Activated CD4-positive, alpha-beta T cell treated with anti-CD3 and anti-CD28 coated beads, Interleukin-2, Interleukin-4, amounts not matched to agents 100 ng/mL and 50 ng/mL, durations not matched to agents 16 hours and 8 hours (primary cell): ENCODE measurements at regions not wholly inside any gene's neighbourhood (a gene's known extent, or its start where the extent isn't known, plus 50 kb on each side); places are given as distances from the start of the nearest gene placed in this dataset.

Experiments
- DNase-seq: peaks from one replicate; pipeline ENCODE4 v3.0.0-alpha.2; 2020; ENCODE audit warnings: low spot score

DNA sequence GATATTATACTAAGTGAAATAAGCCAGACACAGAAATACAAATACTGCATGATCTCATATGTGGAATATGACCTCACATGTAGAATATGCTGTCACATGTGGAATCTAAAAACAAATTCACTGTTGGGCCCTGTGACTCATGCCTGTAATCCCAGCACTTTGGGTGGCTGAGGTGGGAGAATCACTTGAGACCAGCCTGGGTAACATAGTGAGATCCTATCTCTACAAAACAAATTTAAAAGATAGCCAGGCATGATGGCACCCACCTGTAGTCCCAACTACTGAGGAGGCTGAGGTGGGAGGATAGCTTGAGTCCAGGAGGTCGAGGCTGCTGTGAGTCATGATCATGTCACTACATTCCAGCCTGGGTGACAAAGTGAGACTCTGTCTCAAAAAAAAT is 160.3 kb downstream of the PTEN start:
- no peak for DNase-seq

DNA sequence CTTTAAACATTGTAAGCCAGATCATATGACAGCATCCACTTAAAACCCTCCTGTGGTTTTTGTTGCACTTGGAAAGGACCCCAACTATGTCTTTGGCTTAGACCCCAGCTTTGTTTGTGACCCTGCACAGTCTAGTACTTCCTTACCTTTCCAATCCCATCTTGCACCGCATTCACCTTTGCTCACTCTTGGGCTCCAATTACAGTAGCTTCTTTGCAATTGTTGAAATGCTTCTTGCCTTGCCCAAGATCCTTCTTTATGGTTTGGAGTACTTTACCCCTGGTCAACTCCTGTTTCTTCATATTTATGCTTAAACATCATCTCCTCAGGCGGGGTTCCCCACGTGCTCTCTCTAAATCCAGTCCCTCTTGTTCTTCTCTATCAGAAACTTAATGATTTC is 162.6 kb downstream of the PTEN start:
- DNase-seq, result no peak

DNA sequence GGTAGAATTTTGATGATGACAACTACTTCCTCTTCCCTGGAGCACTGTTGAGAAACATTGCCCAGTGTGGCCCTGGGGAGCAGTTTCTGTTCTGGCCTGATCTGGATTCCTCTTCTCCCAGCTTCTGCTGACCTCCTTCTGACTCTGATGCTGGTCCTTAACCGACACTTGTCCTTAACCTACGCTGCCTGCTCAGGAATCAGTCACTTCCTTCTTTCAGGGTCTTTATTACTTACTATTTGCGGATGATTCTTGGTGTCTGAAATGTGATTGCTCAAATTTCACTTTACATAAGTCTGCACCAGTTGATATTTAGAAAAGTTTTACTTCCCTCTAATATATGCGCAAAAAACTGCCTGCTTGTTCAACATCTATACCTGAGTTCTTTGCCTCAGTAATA is 164.1 kb downstream of the PTEN start:
- no peak for DNase-seq

DNA sequence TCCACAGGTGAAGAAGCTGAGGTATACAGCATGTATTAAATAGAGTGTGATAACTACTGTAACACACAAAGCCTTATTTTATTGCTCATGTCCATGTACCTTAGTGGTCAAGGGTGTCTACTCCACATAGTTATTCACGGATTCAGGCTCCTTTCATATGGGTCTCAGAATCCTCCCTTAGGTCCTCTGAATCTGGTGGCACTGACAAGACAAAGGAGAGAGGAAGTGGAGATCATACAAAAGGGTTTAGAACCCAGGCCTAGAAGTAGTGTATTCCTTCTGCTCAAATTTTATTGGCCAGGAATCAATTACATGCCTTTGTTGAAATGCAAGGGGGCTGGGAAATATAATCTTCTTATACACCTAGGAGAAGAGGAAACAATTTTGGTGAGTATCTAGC is 164.6 kb downstream of the PTEN start:
- DNase-seq, result no peak

DNA sequence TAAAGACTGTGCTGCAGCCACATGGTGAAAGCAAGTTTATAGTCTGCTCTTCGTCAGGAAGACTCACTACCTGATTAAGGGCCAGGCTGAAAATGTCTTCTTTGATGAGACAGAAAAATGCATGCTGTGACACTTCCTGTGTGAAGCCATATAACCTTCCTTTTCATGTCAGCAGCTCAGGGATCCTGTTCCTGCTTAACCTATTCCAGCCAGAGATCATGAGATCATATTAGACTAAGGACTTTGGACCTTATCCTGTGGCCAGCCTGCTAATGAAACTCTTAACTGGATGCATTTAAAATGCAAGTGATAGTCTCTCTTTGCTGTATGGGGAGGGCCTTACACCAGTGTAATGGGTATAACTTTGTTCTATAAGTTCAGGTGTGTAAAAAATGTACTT is 165.2 kb downstream of the PTEN start:
- DNase-seq, result no peak

DNA sequence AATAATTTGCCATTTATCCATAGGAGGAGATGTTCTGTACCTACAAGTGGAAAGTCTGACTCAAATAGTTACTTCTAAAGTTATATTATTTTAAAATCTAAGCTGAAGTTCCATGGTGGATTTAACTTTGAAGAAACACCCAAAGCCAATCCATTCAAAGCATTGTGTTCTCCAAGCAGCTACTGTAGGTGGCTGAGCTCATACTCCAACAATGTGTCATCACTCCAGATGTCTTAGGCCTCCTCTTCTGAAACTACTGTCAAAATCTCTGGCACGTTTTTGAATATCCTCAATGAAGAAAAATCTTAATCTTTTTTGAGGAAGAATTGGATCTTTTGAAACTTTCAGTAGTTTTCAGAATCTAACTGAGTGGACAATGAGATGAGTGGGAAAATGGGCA is 169.1 kb downstream of the PTEN start:
- DNase-seq, result no peak

DNA sequence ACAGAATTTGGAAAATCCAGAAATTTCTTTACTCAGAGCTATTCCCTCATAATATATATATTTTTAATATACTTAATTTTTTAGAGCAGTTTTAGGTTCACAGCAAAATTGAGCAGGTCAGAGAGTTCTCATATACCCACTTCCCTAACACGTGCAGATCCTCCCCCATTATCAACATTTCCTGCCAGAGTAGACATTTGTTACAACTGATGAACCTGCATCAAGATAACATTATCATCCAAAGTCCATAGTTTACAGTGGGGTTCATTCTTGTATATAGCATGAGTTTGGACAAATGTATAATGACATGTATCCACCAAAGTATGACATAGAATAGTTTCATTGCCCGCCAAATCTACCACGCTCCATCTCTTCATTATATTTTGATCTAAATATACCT is 170.0 kb downstream of the PTEN start:
- no peak for DNase-seq

DNA sequence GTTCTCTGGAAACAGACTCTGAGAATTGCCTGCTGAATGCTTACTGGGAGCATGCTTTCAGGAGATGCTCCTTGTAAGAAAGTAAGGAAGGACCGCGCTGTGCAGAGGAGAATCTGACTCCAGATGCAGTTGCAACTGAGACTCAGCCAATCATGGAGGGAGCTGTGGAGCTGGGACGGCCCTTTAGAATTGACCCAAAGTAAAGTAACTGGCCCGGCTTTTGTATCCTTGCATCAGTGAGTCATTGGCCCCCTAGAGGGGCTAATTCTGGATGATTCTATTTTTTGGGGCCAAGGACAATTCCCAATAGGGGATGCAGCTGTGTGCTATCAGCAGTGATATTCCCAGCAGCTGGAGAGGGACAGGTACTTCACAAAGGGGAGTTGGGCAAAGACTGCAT is 170.4 kb downstream of the PTEN start:
- no peak for DNase-seq

DNA sequence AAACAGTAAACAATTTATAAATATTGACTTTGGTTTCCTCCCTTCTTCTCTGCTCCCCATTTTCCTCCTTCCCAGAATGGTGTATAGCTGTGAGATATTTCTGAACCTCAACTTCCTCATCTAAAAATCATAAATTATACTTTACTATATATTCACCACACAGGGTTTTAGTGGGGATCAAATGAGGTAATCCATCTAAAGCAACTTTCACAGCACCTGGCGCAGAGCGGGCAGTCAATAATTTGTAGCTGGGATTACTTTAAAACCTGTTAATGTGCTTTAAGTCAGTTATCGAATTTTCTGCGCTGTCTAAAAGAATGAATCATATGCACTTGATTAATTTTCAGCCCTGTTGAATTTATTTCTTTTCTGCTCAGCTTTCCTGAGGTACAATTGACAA is 172.7 kb downstream of the PTEN start:
- DNase-seq, result no peak

DNA sequence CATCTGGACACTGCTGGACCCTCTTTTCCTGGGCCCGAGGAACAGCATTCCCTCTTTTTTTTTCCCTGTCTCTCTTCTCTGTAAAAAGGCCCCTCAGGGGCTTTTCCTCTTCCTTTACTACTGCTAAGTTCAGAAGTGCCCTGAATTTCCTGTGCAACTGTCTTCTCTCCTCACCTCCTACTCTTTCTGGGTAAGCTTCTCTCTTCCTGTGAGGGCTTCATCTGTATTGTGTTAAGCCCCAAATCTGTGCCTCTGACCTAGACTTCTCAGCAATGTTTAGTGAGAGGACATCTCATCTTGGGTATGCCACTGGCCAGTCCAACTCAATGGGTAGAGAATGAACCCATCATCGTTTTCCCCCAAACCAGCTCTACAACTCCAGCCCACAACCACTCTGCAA is 174.2 kb downstream of the PTEN start:
- DNase-seq, result no peak

DNA sequence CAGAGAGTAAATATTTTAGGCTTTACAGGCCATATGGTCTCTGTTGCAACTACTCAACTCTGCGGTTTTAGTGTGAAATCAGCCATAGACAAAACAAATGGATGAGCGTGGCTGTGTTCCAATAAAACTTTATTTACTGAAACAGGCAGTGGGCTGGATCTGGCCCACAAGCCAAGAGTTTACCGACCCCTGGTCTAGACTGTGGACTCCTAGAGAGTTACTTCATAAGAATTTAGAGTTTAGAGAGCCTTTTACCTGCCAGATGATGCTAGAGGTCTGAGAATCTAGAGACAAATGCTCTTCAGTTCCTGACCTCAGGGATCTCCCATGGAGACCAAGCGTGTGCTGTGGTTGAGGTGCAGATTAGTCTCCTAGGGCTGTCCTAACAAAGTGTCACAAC is 174.8 kb downstream of the PTEN start:
- DNase-seq, result no peak

DNA sequence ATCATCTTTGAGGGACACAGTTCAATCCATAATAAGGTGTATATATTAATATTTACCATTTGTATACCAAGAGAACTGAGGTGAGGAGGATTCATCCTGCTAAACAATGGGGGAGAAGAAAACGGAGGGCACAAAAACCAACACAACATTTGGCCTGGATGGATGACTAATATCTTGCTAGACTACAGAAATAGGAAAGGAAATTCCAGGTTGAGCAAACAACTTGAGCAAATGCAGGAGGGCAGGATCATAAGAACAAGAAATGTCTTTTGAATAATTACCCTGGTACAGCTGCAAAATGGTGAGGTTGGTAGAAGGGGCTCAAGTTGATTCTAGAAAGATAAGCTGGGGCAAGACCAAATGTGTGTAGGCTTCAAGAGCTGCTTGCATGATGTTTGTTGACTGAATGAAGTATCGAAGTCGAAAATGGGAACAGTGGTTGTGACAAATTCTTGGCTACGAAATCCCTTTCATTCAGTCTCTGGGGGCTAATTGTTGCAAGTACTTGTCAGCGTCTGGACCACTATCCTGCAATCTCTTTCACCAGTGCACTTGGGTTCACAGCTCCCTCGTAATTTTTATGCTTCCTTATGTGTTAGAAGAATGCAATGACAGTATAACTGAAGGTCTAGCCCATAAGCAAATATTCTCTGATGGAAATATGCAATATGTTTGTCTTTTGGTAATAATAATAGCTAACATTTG is 176.2 kb downstream of the PTEN start:
- no peak for DNase-seq

DNA sequence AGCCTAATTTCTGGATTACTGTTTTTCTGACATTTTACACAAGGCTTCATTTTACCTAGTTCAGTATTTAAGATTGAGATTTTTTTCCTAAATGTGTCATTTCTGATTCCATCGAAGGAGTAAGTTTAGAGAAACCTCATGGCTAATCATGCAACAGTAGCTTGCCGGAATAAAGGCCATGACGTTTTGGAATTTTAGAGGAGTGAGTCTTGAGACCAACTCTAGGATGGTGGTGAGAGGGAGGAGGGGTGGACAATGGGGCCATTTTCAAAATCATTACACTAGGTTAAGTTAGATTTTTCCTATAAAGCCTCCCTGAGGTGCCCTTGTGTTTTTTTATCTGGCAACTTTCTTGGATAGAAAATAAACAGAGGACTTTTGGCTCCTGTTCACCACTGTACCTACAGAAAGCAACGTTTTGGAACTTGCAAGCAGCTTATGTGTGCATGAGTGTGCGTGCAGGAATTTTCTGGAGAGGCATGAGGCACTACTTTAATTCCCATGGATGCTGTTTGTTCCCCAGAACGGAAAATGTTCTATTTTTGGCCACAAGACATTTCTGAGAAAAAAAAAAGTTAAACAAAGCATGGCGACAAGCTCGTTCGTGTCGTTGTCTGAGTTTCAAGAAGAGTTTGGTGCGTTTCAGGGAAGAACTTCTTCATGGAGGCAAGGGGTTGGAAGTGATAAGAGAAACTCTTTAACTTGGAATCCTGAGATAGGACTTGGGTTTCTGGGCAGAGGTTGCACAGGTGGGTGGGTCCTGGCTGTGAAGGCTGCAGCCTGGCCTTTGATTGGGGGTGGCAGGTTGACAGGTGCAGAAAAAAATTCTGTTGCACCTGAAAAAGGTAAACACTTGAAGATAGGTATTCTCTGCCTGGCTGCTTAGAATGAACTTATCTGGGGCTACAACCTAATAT is 178.1 kb downstream of the PTEN start:
- DNase-seq, result no peak

DNA sequence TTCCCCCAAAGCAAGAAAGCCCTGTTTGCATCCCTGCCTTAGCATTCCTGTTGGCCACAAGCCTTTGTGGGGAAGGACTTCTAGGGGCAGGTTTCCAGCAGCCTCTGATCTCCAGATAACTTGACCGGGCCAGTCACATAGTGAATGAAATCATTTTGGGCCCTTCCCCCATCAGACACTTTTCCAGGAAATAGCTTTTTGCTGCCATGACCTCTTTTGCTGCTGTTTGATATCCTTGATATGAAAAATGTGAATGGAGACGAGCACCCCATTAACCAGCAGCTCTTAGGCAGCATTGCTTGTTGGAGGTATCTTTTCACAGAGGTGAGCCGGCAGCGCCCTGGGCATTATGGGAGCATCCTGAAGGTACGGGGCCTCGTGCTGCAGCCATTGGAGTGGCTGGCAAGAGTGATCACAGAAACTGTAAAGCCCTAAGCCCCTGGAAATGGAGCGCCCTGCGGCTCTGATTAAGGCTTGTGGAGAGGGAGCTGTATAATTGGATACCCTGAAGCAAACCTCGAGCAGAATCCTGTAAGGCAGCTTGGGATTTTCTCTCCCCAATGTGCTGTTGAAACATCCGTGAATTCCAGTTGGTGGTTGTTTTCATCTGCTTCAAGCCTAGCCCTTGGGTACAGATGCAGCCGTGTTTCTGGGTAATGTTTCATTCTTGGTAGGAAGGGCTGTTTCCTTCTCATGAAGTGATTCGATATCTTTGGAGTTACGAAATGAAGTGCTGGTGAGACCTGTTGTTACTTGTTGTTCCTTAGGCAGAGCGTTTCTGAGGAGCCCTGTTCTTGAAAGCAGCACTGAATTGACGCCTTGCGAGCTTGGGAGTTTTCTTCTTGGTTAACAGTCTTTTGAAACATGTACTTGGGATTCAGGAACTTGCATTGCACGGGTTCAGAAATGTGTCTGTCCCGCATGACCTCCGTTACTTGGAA is 179.0 kb downstream of the PTEN start:
- DNase-seq, result no peak

DNA sequence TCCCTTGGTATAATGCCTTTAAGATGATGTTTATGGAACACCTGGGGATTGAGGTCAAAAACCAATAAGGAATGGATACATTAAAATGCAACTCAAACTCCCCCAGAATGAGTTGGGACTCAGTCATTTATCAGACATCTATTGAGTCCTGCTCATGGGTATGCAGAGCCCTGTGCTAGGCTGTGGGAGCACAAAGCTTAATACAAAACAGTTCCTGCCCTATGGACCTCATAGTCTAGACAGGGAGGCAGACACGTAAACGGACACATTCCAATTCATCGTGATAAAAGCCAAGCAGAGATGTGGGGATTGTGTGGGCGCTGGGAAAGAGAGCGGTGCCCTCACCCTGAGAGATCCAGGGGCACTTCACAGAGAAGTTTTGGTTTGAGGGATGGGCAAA is 181.7 kb downstream of the PTEN start:
- DNase-seq, result no peak

DNA sequence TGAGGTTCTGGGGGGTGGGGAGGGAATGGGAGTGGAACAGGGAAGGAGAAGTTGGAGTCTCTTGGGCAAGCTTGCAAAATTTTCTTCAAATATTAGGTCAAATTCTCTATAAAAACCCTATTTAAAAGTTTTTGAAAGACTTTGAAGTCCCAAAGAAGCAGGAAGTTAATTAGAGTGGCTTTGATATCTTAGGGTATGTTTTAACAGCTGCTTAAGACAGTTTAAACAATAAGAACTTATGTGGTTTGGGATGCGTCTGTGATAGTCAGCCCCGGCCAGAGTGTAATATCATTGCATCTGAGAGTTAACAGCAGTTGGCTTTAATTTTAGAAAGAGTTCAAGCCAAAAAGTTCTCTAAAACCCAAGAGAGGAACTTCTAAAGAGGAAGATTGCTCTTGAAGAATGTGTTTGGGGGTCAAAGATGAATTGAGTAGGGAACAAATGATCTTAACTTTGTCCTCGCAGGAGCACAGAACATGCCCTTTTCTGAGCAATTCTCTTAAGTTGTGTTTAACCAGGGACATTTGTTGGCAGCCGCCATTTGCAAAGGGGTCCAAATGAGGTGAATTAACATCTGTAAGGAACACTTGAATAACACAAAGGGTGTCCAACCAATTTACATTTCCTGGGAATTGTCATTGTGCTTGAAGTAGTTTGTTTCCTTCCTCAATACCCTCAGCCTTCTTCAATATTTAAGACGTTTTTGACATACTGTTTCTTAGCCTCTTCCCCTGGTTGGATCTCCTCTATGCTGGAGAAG is 182.4 kb downstream of the PTEN start:
- DNase-seq, result no peak

DNA sequence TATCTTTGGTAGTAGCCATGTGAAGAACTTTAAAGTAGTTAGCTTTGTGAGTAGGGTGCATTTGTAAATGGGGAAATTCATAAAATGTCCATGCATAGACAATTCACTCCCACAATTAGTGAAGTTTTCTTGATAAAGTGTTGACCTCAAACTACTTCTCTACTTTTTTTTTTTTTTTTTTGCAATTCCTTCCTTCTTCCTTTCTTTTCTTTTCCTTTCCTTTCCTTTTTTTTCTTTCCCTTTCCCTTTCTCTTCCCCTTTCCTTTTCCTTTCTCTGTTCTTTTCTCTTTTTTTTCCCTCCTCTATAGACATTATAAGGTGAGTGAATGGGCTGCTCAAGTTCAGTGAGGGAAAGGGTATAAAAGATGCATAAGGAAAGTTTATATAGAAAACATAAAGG is 184.2 kb downstream of the PTEN start:
- no peak for DNase-seq

DNA sequence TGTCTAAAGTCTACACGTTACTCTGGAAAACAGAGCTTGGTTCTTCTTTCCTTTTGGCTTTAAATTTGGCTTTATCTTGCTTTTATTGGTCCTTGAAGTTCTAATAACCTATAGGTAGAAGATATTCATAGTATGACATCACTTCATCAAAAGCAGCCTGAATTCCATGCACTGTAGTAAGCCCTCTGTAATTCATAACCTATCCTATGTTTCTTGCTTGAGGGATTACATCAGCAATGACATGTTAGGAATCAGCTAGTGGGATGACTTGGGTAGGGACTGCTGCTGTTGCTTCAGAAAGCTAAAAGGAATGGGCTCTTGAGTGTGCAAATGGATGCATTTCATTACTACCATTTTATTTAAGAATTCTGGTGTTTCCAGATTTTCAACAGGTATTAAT is 184.9 kb downstream of the PTEN start:
- no peak for DNase-seq

DNA sequence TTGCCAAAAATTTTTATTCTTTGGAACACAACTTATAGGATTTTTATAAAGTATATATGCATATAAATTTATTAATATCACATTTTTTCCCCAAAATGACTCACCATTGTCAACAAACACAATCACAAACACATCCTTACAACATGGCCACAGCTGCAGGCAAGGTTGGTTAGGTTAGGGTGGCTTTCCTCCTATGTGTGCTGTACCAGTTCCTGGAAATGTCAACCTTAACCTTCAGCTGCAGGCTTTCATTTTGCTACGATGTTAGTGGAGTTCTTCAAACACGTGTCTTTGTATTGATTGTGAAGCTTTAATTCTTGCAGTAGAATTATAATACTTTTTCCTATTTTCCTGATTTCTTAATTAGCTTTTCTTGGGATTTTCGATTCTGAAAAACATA is 185.8 kb downstream of the PTEN start:
- no peak for DNase-seq

DNA sequence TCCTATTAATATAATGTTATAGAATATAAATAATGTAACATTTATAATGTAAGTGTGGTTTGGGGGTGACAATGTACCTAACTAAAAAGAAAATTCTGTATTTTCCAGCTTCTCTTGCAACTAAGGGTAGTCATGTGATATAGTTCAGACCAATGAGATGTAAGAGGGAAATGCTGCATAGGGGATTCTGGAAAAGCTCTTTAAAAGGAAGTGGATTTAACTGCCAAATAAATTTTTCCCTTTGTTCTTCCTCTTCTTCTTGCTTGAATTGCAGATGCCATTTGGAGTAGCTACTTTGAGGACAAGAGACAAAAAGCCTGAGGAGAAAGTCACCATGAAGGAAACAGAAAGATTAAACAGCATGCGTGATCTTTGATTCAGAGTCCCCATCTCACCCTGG is 194.3 kb downstream of the PTEN start:
- DNase-seq, result no peak

DNA sequence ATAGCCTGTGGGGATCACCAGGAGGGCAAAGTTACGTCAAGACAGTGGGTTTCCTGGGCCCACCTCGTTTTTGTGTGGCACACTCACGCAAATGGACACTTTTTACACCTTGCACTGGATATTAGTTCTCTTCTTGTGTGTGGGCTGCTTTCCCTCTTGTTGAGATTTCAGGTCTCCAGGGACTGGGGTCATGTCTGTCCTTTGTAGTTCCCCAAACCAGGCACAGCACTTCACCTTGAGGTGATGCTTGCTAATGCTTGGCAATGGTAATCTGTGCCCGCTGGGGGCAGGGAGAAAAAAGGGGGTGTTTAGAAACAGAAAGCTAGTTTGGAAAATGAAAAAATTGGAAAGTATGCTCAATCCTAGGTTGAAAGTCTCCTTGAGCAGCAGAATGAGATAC is 195.3 kb downstream of the PTEN start:
- DNase-seq, result no peak

DNA sequence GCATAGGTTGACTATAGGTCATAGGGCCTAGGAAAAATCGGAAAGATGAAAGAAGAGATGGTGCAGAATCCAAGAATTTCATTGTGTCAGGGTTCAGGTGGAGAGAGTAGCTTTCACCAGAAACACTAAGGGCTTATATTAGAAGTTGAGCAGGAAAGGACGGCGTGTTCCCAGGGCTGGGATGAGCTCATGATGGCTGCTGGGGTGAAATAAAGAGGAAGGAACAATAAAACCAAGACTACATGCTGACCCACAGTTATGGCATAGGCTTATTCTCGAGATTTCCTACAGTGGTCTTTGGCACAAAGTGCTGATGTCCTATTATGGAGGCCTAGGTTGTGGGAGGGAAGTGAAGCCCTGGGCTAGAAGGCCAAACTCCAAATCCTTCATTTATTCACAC is 195.8 kb downstream of the PTEN start:
- DNase-seq, result no peak
